Prostate gland (tissue), 2 donors: ENCODE measurements at regions not wholly inside any gene's neighbourhood (a gene's known extent, or its start where the extent isn't known, plus 50 kb on each side); places are given as distances from the start of the nearest gene placed in this dataset.
"Not testable (repeated sequence)": the region's sequence is repeated elsewhere in the genome, so short reads cannot be mapped to it uniquely, and the experiment has no call there.

Experiments used
- DNase-seq: peaks from one replicate; pipeline ENCODE4 v3.0.0-alpha.2; 2019; ENCODE audit warnings: low spot score
- H3K27ac ChIP-seq, 2 donors: fragments of 200-600 bp; sonication (generic); 2 replicates each; pipeline ENCODE4 v1.5.1; 2017 to 2019
- H3K27me3 ChIP-seq: fragments of 200-600 bp; sonication (generic); replicated peaks from 2 replicates; pipeline ENCODE4 v1.5.1; 2019; ENCODE audit not compliant: insufficient read depth
- H3K36me3 ChIP-seq, 2 donors: fragments of 200-600 bp; sonication (generic); 1 replicate in 1 of 2; 2 replicates in 1 of 2; pipeline versions ENCODE4 v1.5.1 to v1.8.1; 2017 to 2019
- H3K4me1 ChIP-seq: fragments of 200-600 bp; sonication (generic); replicated peaks from 2 replicates; pipeline ENCODE4 v1.5.1; 2019
- H3K4me3 ChIP-seq, 2 donors: fragments of 200-600 bp; sonication (generic); 2 replicates each; pipeline ENCODE4 v1.5.1; 2017 to 2019
- H3K9me3 ChIP-seq: fragments of 200-600 bp; sonication (generic); 2 replicates; pipeline ENCODE4 v1.5.1; 2017
- POLR2A ChIP-seq: fragments of 450-650 bp; IDR thresholded peaks from one replicate; pipeline ENCODE4 v1.6.1; 2016; ENCODE audit warnings: antibody characterized with exemption, mild to moderate bottlenecking
- POLR2AphosphoS5 ChIP-seq: sonication (generic); formaldehyde crosslinking; IDR thresholded peaks from one replicate; pipeline ENCODE4 v1.6.1; 2017; ENCODE audit warnings: antibody characterized with exemption
- WGBS: methylation state at CpG from one replicate; pipeline ENCODE4 v1.1.5; 2018; 5-methylcytosine and 5-hydroxymethylcytosine counted together
- intact Hi-C: fragments of 100-400 bp; cut with DNase I; formaldehyde crosslinking; loops from one replicate; pipeline ENCODE4 v1.14.2; 2022
- TF ChIP-seq, protein P1 (sequence below), 4 experiments: fragments of 200-600 bp in 2 of 4; fragments of 450-650 bp in 2 of 4; sonication (generic) in 2 of 4; IDR thresholded peaks; 1 replicate in 3 of 4; 2 replicates in 1 of 4; pipeline ENCODE4 v1.5.1; 2016 to 2019; ENCODE audit warnings: antibody characterized with exemption in 4 of 4, mild to moderate bottlenecking in 2 of 4, moderate library complexity in 2 of 4

DNA sequence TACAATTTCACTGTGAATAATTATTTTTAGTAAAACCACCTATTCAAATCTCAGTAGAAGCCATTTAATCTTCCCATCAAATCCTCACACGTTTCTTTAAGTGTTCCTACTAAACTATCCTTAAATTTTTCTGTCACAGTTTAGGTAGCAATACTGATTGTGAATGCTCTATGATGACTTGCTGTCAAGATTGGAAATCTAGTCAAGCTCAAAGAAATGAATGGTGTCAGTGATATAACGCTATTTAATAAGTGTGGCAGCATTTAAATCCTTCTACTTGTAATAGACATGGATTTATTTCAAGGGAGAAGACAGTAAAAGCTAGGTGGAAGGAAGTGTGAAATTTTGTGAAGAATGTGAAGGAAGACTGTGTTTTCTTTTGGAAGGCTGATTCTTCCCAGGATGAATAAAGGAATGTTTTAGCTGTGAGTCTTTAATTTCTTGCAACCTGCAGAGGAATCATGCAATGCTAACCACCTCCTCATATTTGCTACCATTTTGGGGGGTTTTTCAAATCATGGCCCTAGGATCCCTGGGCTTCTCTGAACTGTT, 936.7 kb upstream of the NEGR1 start:
- H3K36me3 ChIP-seq = no peaks in the 10 kb centered on the region
- intact Hi-C loops = no loop called here
- no peak overlapping the region for H3K4me3 ChIP-seq
- no peak overlapping the region for H3K27ac ChIP-seq
- no peaks in the 10 kb centered on the region for H3K4me1 ChIP-seq
- no peaks in the 10 kb centered on the region for H3K9me3 ChIP-seq
- H3K27me3 ChIP-seq = no peaks in the 10 kb centered on the region
- DNase-seq = no peak
- 59% methylated on average over 2 of the region's 2 CpGs for WGBS
- TF ChIP-seq, protein P1, sequence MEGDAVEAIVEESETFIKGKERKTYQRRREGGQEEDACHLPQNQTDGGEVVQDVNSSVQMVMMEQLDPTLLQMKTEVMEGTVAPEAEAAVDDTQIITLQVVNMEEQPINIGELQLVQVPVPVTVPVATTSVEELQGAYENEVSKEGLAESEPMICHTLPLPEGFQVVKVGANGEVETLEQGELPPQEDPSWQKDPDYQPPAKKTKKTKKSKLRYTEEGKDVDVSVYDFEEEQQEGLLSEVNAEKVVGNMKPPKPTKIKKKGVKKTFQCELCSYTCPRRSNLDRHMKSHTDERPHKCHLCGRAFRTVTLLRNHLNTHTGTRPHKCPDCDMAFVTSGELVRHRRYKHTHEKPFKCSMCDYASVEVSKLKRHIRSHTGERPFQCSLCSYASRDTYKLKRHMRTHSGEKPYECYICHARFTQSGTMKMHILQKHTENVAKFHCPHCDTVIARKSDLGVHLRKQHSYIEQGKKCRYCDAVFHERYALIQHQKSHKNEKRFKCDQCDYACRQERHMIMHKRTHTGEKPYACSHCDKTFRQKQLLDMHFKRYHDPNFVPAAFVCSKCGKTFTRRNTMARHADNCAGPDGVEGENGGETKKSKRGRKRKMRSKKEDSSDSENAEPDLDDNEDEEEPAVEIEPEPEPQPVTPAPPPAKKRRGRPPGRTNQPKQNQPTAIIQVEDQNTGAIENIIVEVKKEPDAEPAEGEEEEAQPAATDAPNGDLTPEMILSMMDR (IDR thresholded peaks at IDR 0.05) = no peak
- no peak for TF ChIP-seq POLR2A
- no peak for TF ChIP-seq POLR2AphosphoS5

DNA sequence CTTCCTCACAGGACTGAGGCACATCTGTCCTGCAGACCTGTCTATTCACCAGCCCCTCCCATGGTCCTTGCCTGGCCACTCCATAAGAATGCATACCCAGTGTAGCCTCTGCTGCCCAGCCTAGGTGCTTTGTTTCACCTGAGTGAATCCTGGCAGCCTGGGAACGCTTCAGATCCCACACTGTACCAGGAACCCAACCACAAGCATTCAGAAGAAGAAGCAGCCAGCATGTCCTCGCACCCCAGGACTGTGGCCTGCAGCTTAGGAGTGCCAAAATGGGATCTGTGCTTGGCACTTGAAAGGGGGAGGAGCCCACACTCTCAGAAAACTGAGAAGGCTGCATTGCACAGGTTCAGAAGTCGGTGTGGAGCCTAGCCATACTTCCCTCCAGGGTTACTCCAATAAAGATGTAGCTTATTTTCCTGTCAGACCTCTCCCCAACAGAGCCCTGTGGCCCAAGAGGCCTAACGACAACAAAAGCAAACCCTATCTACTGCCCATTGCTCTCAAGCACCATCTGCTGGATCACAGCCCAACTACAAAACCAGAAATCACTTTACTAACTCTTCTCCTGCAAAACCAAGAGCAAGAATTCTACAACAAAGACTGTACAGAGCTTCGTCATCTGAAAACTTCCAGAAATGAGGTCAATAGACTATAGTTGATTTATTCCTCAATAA, 923.1 kb upstream of the NEGR1 start:
- no peak overlapping the region for H3K27ac ChIP-seq
- no peak for TF ChIP-seq POLR2A
- TF ChIP-seq, protein P1 (IDR thresholded peaks at IDR 0.05) = no peak
- no peak for TF ChIP-seq POLR2AphosphoS5
- H3K9me3 ChIP-seq = no peaks in the 10 kb centered on the region
- WGBS = 77% methylated on average over 5 of the region's 5 CpGs
- H3K27me3 ChIP-seq = no peaks in the 10 kb centered on the region
- no peak overlapping the region for H3K4me3 ChIP-seq
- no peak for DNase-seq
- intact Hi-C loops = no loop called here
- no peaks in the 10 kb centered on the region for H3K36me3 ChIP-seq
- H3K4me1 ChIP-seq = no peaks in the 10 kb centered on the region

DNA sequence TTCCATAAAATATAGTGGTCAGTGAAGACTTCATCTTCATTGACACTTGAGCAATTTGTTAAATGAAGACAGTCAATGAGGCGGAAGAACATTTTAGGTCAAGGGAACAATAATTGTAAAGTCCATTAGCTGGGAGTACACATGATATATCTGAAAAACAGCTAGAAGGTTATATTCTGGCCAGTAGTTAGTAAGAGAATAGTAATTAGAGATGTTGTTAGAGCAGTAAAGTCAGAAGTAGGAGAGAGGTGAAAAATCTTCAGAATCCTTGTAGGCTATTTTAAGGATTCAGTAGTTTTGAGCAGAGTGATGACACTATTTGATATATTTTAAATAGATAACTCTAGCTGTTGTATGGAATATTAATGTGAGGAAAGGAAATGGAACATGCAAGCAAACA, 915.6 kb upstream of the NEGR1 start:
- H3K36me3 ChIP-seq = no peaks in the 10 kb centered on the region
- 98% methylated on average over 1 of the region's 1 CpG for WGBS
- TF ChIP-seq POLR2AphosphoS5 (no peak), POLR2A (no peak)
- TF ChIP-seq, protein P1 (IDR thresholded peaks at IDR 0.05) = no peak
- H3K9me3 ChIP-seq = no peaks in the 10 kb centered on the region
- no peak overlapping the region for H3K4me3 ChIP-seq
- no peak for DNase-seq
- H3K4me1 ChIP-seq = no peaks in the 10 kb centered on the region
- intact Hi-C loops = no loop called here
- H3K27me3 ChIP-seq = no peaks in the 10 kb centered on the region
- no peak overlapping the region for H3K27ac ChIP-seq

DNA sequence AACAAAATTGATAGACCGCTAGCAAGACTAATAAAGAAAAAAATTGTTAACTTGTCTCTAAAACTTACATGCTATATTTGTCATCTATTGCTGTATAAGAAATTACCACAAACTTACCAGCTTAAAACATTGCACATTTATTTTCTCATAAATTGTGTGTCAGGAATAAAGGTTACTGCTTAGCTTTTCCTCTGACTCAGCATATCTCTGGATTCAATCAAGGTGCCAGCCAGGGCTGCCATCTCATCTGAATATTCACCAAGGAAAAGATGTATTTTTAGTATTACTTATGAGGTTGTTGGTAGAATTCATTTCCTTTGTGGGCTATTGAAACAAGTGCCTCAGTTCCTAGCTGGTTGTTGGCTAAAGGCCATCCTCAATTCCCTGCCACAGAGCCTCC, 912.6 kb upstream of the NEGR1 start:
- TF ChIP-seq POLR2AphosphoS5 (no peak), POLR2A (no peak)
- TF ChIP-seq, protein P1 (IDR thresholded peaks at IDR 0.05) = no peak
- DNase-seq = no peak
- Histone ChIP-seq H3K36me3 (no peaks in the 10 kb centered on the region), H3K9me3 (no peaks in the 10 kb centered on the region), H3K4me1 (no peaks in the 10 kb centered on the region), H3K27me3 (no peaks in the 10 kb centered on the region), H3K27ac (no peak overlapping the region), H3K4me3 (no peak overlapping the region)
- WGBS = 77% methylated on average over 1 of the region's 1 CpG
- intact Hi-C loops = no loop called here

DNA sequence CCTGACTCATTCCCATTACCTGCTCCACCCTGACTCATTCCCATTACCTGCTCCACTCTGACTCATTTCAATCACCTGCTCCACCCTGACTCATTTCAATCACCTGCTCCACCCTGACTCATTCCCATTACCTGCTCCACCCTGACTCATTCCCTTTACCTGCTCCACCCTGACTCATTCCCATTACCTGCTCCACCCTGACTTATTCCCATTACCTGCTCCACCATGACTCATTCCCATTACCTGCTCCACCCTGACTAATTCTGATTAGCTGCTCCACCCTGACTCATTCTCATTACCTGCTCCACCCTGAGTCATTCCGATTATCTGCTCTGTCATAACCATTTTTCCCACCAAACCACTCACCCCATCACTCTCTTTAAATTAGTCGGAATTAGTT, 901.2 kb upstream of the NEGR1 start:
- H3K27me3 ChIP-seq, intact Hi-C loops, H3K9me3 ChIP-seq, H3K4me3 ChIP-seq, DNase-seq, H3K27ac ChIP-seq, H3K4me1 ChIP-seq, H3K36me3 ChIP-seq: not testable (repeated sequence)
- 94% methylated on average over 2 of the region's 2 CpGs for WGBS
